ENCODE measurements at regions not wholly inside any gene's neighbourhood (a gene's known extent, or its start where the extent isn't known, plus 50 kb on each side); places are given as distances from the start of the nearest gene placed in this dataset.

DNA sequence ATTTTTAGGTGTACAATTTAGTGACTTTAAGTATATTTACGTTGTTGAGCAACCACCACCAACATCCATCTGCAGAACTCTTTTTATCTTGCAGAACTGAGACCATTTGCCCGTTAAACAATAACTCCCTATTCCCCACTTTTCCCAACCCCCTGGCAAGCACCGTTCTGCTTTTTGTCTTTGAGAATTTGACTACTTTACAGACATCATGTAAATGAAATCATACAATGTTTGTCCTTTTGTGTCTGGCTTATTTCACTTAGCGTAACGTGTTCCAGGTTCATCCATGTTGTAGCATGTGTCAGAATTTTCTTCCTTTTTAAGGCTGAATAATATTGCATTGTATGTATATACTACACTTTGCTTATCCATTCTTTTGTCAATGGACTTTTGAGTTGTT, 201.5 kb downstream of the DACT1 start:
- no peaks in the 10 kb centered on the region for H3K4me1 ChIP-seq (ENCODE audit: control insufficient read depth, extremely low read depth, insufficient read depth, low read length)
- H3K9me3 ChIP-seq (replicated peaks; ENCODE audit: control insufficient read depth, insufficient read depth, low read length), result no peaks in the 10 kb centered on the region
- dilution Hi-C loops (cut with MboI; ENCODE audit: extremely low pct_ligation_motif_present, low sequenced_read_pairs) (no loop called here), intact Hi-C loops (cut with micrococcal nuclease) (no loop called here)
- no peak overlapping the region for H3K4me3 ChIP-seq (replicated peaks in 1 of 3; ENCODE audit: insufficient read depth in 1 of 3, low read depth in 1 of 3, low read length in 3 of 3)
- ChIA-PET CTCF (no interaction called here), POLR2A (no interaction called here)
- H2AFZ ChIP-seq (ENCODE audit: low read depth, low read length), result no peak overlapping the region
- H3K9ac ChIP-seq (replicated peaks; ENCODE audit: extremely low read depth, insufficient read depth, low read length), result no peak overlapping the region
- H3K27ac ChIP-seq (ENCODE audit: insufficient read depth, low read depth, low read length), result no peak overlapping the region
- H4K20me1 ChIP-seq (replicated peaks; ENCODE audit: control insufficient read depth, extremely low read depth, insufficient read depth, low read length), result no peaks in the 10 kb centered on the region
- FAIRE-seq, result no peak
- H3K4me2 ChIP-seq (ENCODE audit: insufficient read depth, low read length), result no peak overlapping the region
- H3K79me2 ChIP-seq (ENCODE audit: control insufficient read depth, insufficient read depth, low read length), result no peaks in the 10 kb centered on the region
- H3K27me3 ChIP-seq (ENCODE audit: control insufficient read depth in 2 of 2, insufficient read depth in 2 of 2, low read length in 2 of 2), result no peaks in the 10 kb centered on the region
- H3K9me1 ChIP-seq (replicated peaks; ENCODE audit: control insufficient read depth, extremely low read depth, insufficient read depth, low read length), result no peaks in the 10 kb centered on the region
- DNase-seq (ENCODE audit: low read depth, low spot score), result no peak
- no peaks in the 10 kb centered on the region for H3K36me3 ChIP-seq (ENCODE audit: control insufficient read depth in 2 of 2, extremely low read depth in 1 of 2, insufficient read depth in 2 of 2, low read length in 2 of 2)
- BruUV-seq (replicated peaks), result no TSS peak
- TF ChIP-seq FOS (IDR thresholded peaks at IDR 0.05; ENCODE audit: borderline replicate concordance, insufficient read depth, low read length) (no peak), POLR2A (IDR thresholded peaks at IDR 0.05; ENCODE audit: low read depth, low read length) (no peak), EZH2 (IDR thresholded peaks at IDR 0.05; ENCODE audit: borderline replicate concordance, low read depth, low read length, severe bottlenecking) (no peak), POLR2AphosphoS5 (IDR thresholded peaks at IDR 0.05; ENCODE audit: insufficient read depth, low read depth, low read length) (no peak), JUN (IDR thresholded peaks at IDR 0.05; ENCODE audit: borderline replicate concordance, insufficient read depth, insufficient read length, low read depth) (no peak), GATA2 (IDR thresholded peaks at IDR 0.05; ENCODE audit: insufficient read depth, insufficient read length, low read depth, low read length) (no peak), MYC (IDR thresholded peaks at IDR 0.05; ENCODE audit: low read depth, low read length) (no peak)
- TF ChIP-seq, protein P1, sequence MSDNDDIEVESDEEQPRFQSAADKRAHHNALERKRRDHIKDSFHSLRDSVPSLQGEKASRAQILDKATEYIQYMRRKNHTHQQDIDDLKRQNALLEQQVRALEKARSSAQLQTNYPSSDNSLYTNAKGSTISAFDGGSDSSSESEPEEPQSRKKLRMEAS (IDR thresholded peaks at IDR 0.05; ENCODE audit: insufficient read depth, insufficient read length), result no peak
- TF ChIP-seq, protein P2, sequence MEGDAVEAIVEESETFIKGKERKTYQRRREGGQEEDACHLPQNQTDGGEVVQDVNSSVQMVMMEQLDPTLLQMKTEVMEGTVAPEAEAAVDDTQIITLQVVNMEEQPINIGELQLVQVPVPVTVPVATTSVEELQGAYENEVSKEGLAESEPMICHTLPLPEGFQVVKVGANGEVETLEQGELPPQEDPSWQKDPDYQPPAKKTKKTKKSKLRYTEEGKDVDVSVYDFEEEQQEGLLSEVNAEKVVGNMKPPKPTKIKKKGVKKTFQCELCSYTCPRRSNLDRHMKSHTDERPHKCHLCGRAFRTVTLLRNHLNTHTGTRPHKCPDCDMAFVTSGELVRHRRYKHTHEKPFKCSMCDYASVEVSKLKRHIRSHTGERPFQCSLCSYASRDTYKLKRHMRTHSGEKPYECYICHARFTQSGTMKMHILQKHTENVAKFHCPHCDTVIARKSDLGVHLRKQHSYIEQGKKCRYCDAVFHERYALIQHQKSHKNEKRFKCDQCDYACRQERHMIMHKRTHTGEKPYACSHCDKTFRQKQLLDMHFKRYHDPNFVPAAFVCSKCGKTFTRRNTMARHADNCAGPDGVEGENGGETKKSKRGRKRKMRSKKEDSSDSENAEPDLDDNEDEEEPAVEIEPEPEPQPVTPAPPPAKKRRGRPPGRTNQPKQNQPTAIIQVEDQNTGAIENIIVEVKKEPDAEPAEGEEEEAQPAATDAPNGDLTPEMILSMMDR (IDR thresholded peaks at IDR 0.05; ENCODE audit: extremely low read depth in 1 of 2, insufficient read depth in 1 of 2, low read depth in 1 of 2, low read length in 2 of 2), result no peak
